ENCODE measurements at regions not wholly inside any gene's neighbourhood (a gene's known extent, or its start where the extent isn't known, plus 50 kb on each side); places are given as distances from the start of the nearest gene placed in this dataset.
"Not testable (repeated sequence)": the region's sequence is repeated elsewhere in the genome, so short reads cannot be mapped to it uniquely, and the experiment has no call there.

DNA sequence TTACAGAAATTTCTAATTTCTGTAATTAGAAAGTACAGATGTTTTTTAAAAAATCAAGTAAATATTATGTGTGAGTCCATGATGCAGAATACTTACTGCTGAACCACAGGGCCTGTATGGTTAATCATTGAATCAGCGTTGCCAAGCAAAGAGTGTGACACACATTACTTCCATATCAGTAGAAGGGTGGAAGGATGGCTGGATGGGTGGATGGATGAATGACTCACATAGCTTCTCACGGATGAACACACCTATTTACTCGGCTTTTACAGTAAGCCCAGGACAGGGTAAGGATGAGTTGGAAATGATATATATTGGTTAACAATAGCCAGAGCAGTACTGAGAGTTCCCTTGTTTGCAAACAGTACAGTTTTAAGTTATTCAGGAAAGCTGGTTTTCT, 495.9 kb upstream of the RBFOX1 start:
- no peak for FAIRE-seq
- TF ChIP-seq POLR2A (IDR thresholded peaks at IDR 0.05; ENCODE audit: low read depth, low read length): no peak
- no peak for DNase-seq (ENCODE audit: insufficient read length, low spot score)

DNA sequence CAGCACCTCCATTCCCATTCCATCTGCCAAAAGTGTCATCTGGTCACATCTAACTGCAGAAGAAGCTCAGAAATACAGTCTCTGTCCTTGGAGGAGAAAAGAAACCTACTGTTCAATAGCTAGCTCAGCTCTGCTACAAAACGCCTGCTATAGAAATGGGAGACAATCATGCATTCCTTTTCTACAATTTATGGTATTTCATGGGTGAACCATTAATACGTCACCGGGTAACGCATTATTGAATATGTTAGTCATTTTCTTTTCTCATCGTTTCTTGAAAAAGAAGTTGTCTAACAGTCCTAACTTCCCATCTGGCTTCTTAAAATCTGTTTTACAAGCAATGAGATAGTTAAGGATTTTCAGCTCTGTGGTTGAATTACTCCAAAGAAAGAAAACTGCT, 496.7 kb upstream of the RBFOX1 start:
- DNase-seq (ENCODE audit: insufficient read length, low spot score) (no peak), FAIRE-seq (no peak)
- no peak for TF ChIP-seq POLR2A (IDR thresholded peaks at IDR 0.05; ENCODE audit: low read depth, low read length)

DNA sequence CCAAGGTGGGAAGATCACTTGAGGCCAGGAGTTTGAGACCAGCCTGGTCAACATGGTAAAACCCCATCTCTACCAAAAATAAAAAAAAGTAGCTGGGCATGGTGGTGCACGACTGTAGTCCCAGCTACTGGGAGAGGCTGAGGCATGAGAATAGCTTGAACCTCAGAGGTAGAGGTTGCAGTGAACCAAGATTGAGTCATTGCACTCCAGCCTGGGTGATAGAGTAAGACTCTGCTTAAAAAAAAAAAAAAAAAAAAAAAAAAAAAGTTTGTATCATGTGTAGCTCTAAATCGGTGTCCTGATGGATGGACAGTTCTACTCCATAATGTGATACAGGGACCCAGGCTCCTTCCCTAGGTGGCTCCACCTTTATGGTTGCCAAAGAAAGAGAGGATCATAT, 497.1 kb upstream of the RBFOX1 start:
- FAIRE-seq (no peak), DNase-seq (ENCODE audit: insufficient read length, low spot score) (no peak)
- no peak for TF ChIP-seq POLR2A (IDR thresholded peaks at IDR 0.05; ENCODE audit: low read depth, low read length)

DNA sequence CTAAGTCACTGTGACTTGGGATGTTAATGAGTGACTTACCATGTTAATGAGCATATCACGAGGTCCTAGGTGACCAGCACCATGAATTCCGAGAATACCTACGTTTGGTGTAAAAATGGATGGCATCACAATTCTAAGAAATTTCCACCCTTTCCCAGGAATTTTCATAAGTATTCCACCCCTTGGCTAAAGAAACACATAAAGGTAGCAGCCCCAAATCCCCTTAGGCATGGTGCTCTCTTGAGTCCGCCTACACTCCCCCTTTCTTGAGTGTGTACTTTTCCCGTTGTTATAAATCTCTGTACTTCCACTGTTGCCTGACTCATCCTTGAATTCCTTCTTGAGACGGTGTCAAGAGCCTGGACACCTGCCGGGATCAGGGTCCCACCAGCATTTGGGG, 504.0 kb upstream of the RBFOX1 start:
- DNase-seq (ENCODE audit: insufficient read length, low spot score): no peak
- no peak for FAIRE-seq
- TF ChIP-seq POLR2A (IDR thresholded peaks at IDR 0.05; ENCODE audit: low read depth, low read length): no peak

DNA sequence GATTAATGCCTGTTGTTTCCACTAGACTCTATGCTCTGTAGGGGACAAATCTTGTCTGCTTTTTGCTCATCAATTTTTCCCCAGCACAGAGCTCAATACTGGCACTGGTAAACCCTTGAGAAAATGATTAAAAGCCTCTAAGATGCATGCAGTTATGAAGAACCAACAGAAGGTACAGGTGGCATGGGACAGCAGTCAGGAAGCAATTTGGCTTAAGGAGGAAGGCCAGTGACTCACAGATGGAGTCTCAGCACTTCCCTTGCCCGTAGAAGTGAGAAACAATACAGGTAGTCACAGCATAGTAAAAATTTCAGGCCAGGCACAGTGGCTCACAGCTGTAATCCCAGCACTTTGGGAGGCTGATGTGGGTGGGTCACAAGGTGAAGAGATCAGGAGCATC, 504.7 kb upstream of the RBFOX1 start:
- no peak for DNase-seq (ENCODE audit: insufficient read length, low spot score)
- FAIRE-seq: no peak

DNA sequence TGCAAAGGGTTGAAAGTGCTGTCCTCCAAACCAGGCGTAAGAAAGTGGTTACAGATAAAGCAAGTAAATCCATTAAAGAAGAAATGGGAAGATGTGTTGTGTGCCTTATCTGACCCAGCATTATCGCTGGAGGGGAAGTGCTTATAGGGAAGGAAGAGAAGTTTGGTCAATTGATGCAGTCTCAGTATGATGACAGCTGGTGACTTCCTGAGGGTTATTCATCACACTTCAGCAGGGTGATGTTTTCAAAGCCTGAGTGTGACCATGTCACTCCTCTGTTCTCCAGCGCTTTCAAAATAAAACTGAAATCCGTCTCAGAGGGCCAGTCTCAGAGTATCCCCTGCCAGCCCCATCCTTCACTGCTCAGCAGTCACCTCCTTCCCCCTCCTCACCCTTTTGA, 505.4 kb upstream of the RBFOX1 start:
- no peak for FAIRE-seq
- no peak for DNase-seq (ENCODE audit: insufficient read length, low spot score)
- no peak for TF ChIP-seq POLR2A (IDR thresholded peaks at IDR 0.05; ENCODE audit: low read depth, low read length)

More for the DNA sequence above, 504.7 kb upstream of the RBFOX1 start:
- TF ChIP-seq POLR2A (IDR thresholded peaks at IDR 0.05; ENCODE audit: low read depth, low read length): no peak

DNA sequence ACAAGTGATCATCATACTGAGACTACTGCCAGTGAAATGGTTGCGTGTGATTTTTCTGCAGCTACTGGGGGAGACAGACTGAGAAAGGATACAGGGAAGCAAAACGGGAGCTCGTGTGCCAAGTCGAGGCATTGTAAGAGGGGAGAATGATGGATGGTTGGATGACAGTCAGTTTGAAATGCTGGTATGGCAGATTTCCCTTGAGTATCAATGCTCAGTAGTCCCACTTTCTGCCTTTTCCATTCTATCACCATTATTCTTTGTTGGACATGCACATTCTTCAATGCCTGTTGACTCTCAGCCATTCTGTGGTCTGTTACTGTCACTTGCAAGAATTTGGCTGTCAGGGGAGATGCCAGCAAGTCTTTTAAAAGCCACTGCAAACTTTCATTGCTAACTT, 510.6 kb upstream of the RBFOX1 start:
- DNase-seq (ENCODE audit: insufficient read length, low spot score): no peak
- no peak for TF ChIP-seq POLR2A (IDR thresholded peaks at IDR 0.05; ENCODE audit: low read depth, low read length)
- no peak for FAIRE-seq

DNA sequence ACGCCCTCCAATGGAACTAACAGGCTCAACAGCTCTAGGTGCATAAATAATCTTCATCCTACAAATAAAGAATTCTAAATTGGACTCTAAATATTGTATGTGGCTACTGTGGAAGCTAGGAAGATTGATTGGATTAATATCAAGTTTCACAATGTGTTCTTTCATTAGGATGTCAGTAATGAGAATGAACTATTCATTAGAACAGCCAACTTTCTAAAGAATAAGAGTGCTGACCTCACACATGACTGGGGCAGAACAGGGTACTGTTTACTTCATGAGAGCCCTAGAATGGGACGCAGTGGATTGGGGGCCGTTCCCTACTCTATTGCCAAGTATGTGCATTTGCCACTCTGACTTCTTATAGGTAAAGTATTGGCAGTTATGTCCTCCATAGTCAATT, 528.2 kb upstream of the RBFOX1 start:
- TF ChIP-seq POLR2A (IDR thresholded peaks at IDR 0.05; ENCODE audit: low read depth, low read length): no peak
- DNase-seq (ENCODE audit: insufficient read length, low spot score): no peak
- no peak for FAIRE-seq

DNA sequence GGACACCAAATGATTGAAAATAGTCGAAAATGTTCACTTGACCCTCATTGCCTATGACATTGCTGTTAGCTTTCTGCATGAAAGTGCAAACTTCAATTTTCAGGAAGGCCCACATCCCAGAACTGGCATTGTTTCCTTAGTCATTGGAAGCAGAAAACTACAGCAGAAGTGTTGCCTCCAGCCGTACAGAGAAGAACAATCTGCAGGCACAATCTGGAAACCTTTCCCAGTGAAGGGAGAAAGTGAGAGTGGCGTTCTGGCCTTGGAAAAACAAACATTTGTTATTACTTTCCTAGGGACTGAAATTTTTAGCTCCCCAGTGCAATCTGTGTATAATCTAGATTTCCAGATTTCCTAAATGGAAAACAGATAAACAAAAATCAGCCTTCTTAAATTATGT, 529.5 kb upstream of the RBFOX1 start:
- DNase-seq (ENCODE audit: insufficient read length, low spot score) (no peak), FAIRE-seq (no peak)
- no peak for TF ChIP-seq POLR2A (IDR thresholded peaks at IDR 0.05; ENCODE audit: low read depth, low read length)

DNA sequence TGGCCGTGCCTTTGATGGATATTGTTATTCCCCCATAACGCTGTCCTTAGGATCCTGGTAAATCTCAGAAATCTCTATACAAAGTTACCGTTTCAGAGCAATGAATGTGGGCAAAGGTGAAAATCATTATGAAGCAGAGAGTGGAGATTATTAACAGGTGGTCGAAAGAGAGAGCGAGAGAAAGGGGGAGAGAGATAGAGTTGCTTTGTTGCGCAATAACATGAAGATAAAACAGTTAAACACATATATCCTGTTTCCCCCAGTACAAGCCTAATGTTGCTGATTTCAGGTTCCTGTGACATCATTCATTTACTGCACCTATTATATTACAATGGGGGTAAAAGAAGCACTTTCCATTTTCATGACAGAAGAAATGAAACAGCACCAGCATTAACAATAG, 535.4 kb upstream of the RBFOX1 start:
- FAIRE-seq (no peak), DNase-seq (ENCODE audit: insufficient read length, low spot score) (no peak)
- no peak for TF ChIP-seq POLR2A (IDR thresholded peaks at IDR 0.05; ENCODE audit: low read depth, low read length)

DNA sequence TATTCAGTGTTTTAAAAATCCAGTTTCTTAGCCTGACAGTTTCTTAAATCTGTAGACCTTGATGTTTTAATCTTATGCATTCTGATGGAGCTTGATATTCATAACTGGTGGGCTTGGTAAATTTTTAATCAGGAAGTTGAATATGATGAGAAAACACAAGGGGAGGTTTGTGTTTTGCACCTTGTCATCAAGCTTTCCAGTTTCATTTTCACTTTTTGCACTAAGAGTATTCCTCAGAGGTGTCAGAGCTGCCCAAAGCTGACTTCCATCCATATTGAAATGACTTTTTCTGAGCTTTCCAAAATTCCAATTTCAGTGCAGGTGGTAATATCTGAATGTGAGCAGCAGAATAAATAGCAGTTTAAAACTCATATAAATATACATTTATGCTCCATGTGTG, 555.0 kb upstream of the RBFOX1 start:
- DNase-seq (ENCODE audit: insufficient read length, low spot score) (no peak), FAIRE-seq (no peak)
- TF ChIP-seq POLR2A (IDR thresholded peaks at IDR 0.05; ENCODE audit: low read depth, low read length): no peak

DNA sequence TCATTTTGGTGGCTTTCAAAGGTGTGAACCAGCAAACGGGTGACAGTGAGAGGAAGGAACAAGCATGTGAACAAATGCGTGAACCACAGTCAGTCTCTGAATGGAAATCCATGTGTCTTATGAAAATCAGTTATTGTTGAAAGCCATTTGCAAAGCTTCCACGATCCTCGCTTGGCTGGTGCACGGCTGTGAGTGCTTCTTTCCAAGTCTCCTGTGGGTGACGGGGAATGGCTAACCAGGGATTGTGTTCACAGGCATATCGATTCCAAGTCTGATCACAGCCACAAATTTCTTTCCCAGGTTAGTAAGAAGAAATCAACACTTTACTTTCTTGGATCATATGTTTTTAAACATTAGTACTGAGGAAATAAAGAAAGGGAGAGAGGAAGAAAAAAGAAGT, 556.9 kb upstream of the RBFOX1 start:
- FAIRE-seq: no peak
- no peak for DNase-seq (ENCODE audit: insufficient read length, low spot score)
- TF ChIP-seq POLR2A (IDR thresholded peaks at IDR 0.05; ENCODE audit: low read depth, low read length): no peak

DNA sequence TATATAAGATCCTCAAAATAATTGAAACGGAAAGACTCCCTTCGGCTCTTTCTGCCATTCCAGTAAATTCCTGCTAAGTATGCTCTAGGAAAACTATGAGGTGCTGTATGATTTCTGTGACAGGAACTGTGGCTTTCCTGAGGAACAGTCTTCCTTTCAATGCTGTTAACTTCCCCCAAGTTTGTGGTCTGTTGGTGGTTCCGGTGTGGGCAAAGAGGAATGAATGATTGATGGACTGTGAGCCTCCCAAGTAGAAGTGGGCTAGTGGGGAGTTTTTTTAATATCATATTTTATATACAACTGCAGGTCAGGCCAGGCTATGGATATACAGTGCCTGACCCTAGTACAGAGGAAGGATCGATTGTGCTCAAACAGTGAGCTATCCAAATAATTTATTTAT, 560.7 kb upstream of the RBFOX1 start:
- DNase-seq (ENCODE audit: insufficient read length, low spot score) (no peak), FAIRE-seq (no peak)
- TF ChIP-seq POLR2A (IDR thresholded peaks at IDR 0.05; ENCODE audit: low read depth, low read length): no peak

DNA sequence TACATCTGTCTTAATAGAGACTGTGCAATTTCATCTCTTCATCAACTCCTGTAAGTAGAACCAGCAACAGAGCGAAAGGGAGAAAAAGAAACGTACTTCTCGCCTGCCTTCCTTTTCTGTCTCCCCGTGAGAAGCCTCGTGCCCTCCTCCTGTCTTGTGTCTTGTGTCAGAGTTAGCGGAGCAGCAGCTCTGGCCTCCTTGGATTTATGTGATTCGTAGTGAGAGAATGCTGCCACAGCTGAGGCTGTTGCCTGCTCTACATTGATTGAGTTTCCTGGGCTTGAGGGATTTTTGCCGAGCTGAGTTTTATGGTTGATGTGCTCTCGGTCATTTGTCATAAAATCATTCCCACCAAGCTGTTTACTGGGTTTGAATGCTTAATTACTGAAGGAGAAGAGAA, 579.1 kb upstream of the RBFOX1 start:
- FAIRE-seq: no peak
- no peak for TF ChIP-seq POLR2A (IDR thresholded peaks at IDR 0.05; ENCODE audit: low read depth, low read length)
- no peak for DNase-seq (ENCODE audit: insufficient read length, low spot score)

DNA sequence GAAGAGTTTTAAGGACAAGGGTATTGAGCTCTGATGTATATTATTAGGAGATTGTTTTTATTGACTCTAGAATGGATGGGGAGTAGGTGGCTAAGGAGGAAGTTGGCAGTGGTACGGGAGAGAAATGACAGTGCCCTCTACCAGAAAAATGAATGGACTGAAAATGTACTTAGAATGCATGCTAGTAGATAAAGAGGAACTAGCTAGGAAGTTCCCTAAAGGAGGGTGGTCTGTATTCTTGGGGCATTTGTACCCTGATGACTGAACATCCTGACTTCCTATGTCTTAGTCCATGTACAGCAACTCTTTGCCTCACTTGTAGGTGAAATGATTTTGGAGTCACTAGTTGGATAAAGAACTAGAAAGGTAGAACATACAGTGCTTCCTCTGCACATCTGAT, 581.5 kb upstream of the RBFOX1 start:
- TF ChIP-seq POLR2A (IDR thresholded peaks at IDR 0.05; ENCODE audit: low read depth, low read length): no peak
- FAIRE-seq (no peak), DNase-seq (ENCODE audit: insufficient read length, low spot score) (no peak)

DNA sequence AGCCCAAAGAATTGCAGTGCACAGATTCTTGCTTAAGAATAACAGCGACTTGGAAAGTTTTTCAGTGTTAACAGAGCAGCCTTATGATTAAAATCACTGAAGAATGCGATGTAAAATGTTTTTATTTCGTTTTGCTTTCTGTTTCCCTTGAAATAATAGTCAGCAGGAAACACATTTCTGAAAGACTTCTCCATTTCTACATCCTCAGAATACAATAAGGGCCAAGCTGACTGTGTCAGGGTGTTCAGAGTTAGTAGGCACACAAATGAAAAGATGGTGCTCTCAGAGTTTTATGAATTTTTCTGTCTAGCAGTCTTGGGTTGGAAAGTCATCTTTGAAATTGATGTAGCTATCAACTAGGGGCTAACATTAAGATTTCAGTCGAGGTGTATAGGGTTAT, 582.9 kb upstream of the RBFOX1 start:
- TF ChIP-seq POLR2A (IDR thresholded peaks at IDR 0.05; ENCODE audit: low read depth, low read length): no peak
- DNase-seq (ENCODE audit: insufficient read length, low spot score): no peak
- no peak for FAIRE-seq

DNA sequence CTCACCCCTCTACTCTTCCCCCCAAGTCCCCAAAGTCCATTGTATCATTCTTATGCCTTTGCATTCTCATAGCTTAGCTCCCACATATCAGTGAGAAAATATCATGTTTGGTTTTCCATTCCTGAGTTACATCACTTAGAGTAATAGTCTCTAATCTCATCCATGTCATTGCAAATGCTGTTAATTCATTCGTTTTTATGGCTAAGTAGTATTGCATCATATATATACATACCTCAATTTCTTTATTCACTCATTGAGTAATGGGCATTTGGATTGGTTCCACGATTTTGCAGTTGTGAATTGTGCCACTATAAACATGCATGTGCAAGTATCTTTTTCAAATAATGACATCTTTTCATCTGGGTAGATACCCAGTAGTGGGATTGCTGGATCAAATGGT, 596.3 kb upstream of the RBFOX1 start:
- DNase-seq (ENCODE audit: insufficient read length, low spot score): not testable (repeated sequence)

More for the DNA sequence above, 596.3 kb upstream of the RBFOX1 start:
- FAIRE-seq: not testable (repeated sequence)

All from H54 (cell line).